DOHH2 (cell line): ENCODE measurements at regions not wholly inside any gene's neighbourhood (a gene's known extent, or its start where the extent isn't known, plus 50 kb on each side); places are given as distances from the start of the nearest gene placed in this dataset.

Source experiments
- CTCF ChIP-seq: fragments of 200-600 bp; sonication (generic); IDR thresholded peaks from one replicate; pipeline ENCODE4 v1.5.1; 2014; ENCODE audit warnings: antibody characterized with exemption, mild to moderate bottlenecking, low read depth, low read length; ENCODE audit not compliant: poor library complexity, severe bottlenecking
- EZH2phosphoT487 ChIP-seq: fragments of 200-600 bp; sonication (generic); IDR thresholded peaks from 2 replicates; pipeline ENCODE4 v1.6.1; 2017; ENCODE audit warnings: borderline replicate concordance, mild to moderate bottlenecking, antibody characterized with exemption, low read length, moderate library complexity, mixed read lengths

DNA sequence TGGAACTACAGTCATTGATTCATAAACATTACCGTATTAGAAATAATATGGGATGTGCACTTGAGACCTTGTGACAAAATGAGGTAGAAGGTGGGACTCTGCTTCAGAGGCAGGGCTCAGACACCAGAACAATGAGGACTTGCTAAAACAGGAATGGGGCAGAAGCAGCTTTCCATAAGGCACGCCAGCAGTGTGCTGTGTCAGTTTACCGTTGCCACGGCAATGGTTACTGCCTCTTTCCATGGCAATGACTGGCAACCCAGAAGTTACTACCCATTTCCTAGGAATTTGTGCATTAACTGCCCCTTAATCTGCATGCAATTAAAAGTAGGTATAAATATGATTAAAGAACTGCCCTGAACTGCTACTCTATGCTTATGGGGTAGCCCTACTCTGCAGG is 169.0 kb downstream of the CHRM3 start:
- TF ChIP-seq CTCF (no peak), EZH2phosphoT487 (no peak)
